AG09309 (cell line): ENCODE measurements at regions not wholly inside any gene's neighbourhood (a gene's known extent, or its start where the extent isn't known, plus 50 kb on each side); places are given as distances from the start of the nearest gene placed in this dataset.

Experiments used
- DNase-seq: peaks from one replicate; pipeline ENCODE4 v3.0.0-alpha.2; 2010; ENCODE audit warnings: low read depth
- H3K4me3 ChIP-seq: 2 replicates; pipeline ENCODE4 v1.5.1; 2011; ENCODE audit warnings: mild to moderate bottlenecking, low read depth, low read length, moderate library complexity; ENCODE audit not compliant: control insufficient read depth
- TF ChIP-seq, protein P1 (sequence below): IDR thresholded peaks from 2 replicates; pipeline ENCODE4 v1.5.1; 2011; ENCODE audit warnings: mild to moderate bottlenecking, low read depth, low read length, inconsistent platforms; ENCODE audit not compliant: insufficient read depth, control insufficient read depth; ENCODE audit errors: missing control alignments

DNA sequence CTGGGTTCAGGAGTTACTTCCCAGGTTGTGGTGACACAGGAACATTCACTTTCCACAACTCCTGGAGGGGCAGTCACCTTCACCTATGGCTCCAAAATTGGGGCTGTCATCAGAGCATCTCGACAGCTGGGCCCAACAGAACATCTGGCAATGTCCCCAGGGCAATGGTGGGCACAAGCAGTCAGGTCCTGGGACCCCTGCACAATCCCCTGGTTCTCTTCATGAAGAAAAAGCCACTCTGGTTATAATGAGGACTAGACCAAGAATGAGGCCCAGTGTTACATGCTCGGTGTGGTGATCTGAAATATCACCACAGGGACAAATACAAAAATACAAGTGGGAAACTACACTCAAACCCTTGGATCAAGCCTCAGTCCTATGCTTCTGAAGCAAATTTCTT is 89.0 kb upstream of the VPREB1 start:
- no peak for DNase-seq
- H3K4me3 ChIP-seq: no peak overlapping the region
- TF ChIP-seq, protein P1, sequence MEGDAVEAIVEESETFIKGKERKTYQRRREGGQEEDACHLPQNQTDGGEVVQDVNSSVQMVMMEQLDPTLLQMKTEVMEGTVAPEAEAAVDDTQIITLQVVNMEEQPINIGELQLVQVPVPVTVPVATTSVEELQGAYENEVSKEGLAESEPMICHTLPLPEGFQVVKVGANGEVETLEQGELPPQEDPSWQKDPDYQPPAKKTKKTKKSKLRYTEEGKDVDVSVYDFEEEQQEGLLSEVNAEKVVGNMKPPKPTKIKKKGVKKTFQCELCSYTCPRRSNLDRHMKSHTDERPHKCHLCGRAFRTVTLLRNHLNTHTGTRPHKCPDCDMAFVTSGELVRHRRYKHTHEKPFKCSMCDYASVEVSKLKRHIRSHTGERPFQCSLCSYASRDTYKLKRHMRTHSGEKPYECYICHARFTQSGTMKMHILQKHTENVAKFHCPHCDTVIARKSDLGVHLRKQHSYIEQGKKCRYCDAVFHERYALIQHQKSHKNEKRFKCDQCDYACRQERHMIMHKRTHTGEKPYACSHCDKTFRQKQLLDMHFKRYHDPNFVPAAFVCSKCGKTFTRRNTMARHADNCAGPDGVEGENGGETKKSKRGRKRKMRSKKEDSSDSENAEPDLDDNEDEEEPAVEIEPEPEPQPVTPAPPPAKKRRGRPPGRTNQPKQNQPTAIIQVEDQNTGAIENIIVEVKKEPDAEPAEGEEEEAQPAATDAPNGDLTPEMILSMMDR: no peak

DNA sequence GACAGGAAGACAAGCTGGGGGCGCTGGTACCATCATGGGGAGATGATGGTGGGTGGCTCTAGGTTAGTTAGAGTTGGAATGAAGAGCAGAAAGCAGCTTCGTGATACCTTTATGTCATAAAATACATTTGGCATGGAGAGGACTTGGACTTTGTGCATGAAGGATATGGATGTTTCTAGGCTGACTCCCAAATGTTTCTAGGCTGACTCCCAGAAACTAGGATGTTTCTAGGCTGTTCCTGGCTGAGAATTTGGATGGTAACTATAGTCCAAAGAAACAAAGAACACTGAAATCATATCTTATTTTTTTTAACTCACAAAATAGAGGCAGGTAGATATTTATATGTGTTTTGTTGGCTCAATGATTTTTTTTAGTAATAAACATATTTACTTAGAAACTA is 89.4 kb upstream of the VPREB1 start:
- DNase-seq: no peak
- no peak overlapping the region for H3K4me3 ChIP-seq
- TF ChIP-seq, protein P1: no peak

DNA sequence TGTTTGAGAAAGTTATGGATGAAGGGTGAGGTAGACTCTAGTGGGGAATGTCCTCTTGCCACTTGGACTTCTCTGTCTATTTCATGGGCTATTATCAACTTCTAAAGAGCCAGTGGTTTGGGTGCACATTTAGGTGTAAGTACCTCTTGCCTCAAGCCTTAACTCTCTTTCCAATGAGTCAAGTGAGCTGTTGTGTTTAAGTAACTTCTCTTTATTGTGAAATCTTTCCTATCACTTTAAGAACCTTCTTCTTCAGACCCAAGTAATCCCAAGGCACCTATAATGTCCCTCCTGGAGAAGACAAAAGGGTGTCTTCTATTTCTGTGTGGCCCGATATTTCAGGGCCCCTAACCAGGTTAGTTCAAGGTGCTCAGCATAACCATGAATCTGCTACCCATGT is 90.5 kb upstream of the VPREB1 start:
- TF ChIP-seq, protein P1: no peak
- no peak for DNase-seq
- H3K4me3 ChIP-seq: no peak overlapping the region

DNA sequence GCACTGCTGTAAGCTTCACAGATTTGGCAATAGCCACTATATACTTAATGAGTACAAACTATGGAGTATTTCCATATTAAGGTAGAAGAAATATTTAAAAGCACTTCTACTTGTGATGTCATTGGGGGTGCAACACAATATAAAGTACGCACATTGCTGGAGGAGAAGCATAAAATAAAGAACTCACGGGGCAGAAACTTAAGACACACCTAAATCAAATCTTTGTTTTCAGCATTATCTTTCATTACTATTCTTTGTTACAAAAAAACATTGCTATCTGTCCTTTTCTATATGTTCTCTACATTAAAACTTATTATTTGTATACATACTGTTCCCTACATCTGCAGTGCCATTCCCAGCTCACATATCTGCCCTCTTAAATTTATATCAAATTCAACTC is 93.3 kb upstream of the VPREB1 start:
- no peak overlapping the region for H3K4me3 ChIP-seq
- DNase-seq: no peak
- TF ChIP-seq, protein P1: no peak

DNA sequence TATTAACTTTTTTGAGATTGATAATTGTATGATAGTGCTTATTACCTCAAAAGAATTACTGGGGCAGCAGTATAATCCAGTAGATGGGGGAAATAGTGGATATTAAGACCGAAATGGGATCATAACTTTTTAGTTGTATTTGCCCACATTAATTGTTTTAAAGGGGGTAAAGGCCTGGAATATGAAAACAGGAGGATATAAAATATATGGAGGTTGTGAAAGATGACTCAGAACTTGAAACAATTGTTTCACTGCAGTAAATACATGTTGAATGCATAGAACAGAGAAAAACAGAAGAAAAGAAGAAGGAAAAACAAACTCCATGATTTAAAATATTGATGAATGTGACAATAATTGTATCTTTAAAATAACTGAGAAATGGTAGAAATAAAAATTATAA is 94.1 kb upstream of the VPREB1 start:
- no peak for DNase-seq
- TF ChIP-seq, protein P1: no peak

DNA sequence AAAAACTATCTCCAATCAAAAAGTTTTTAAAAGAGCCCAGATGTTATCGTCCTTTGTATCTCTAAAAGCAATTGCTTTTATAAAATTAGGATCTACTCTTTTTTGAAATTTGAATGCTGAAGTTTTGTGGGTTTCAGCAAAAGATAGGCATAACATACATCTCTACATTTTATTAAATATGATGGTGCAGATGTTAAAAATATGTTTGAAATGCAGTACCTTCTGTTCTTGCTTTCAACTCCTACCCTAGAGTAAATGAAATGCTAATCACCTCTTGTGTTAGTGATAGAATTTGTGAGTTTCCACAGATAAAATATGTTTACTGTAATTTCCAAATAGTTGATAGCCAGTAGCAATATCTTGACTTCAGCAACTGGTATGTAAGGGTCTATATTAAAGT is 95.7 kb upstream of the VPREB1 start:
- TF ChIP-seq, protein P1: no peak
- no peak overlapping the region for H3K4me3 ChIP-seq
- no peak for DNase-seq

More for the DNA sequence above, 94.1 kb upstream of the VPREB1 start:
- H3K4me3 ChIP-seq: no peak overlapping the region

DNA sequence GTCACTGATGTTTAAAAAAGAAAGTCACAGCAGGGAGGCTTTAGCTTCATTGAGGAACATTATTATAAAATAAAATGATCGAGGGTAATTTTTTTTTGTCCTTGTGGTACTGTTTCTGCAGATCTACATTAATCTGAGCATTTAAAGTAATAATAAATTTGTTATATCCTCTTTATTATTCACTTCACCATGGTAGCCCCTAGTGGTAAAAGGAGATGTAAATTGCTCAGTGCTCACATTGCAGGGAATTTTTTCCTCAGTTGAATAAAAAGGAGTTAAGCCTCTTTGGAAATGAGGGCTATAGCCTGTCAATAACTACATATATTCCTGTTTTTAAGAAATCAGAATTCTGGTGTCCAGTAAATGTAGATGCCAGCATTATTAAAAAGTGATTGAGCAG is 99.7 kb upstream of the VPREB1 start:
- no peak overlapping the region for H3K4me3 ChIP-seq
- TF ChIP-seq, protein P1: no peak
- no peak for DNase-seq
